ENCODE measurements at regions not wholly inside any gene's neighbourhood (a gene's known extent, or its start where the extent isn't known, plus 50 kb on each side); places are given as distances from the start of the nearest gene placed in this dataset.

GRCh38 chr1:8256321-8256720 is 61.6 kb upstream of the SLC45A1 start:
- Histone ChIP-seq H3F3A (ENCODE audit: low read length, unreplicated experiment) (peaks cover 5% of the 10 kb centered on the region), H3K9me2 (replicated peaks; ENCODE audit: low read length) (no peaks in the 10 kb centered on the region), H3K79me2 (ENCODE audit: low read length) (no peaks in the 10 kb centered on the region), H3K4me2 (ENCODE audit: low read length) (no peak overlapping the region), H3K36me3 (ENCODE audit: low read depth, low read length) (no peaks in the 10 kb centered on the region), H3K4me3 (ENCODE audit: low read length) (no peak overlapping the region), H2AFZ (ENCODE audit: low read length) (no peak overlapping the region), H3K9ac (ENCODE audit: low read length) (no peak overlapping the region), H3K4me1 (ENCODE audit: insufficient read depth, low read length) (peaks cover 30% of the 10 kb centered on the region), H4K20me1 (ENCODE audit: low read length) (no peaks in the 10 kb centered on the region), H3K27ac (ENCODE audit: low read length) (no peak overlapping the region), H3K9me3 (ENCODE audit: low read length) (no peaks in the 10 kb centered on the region), H3K27me3 (ENCODE audit: low read length) (no peaks in the 10 kb centered on the region)
- TF ChIP-seq EZH2 (IDR thresholded peaks at IDR 0.05; ENCODE audit: low read length, unreplicated experiment) (no peak), CTCF (conservative IDR thresholded peaks at IDR 0.05; ENCODE audit: low read depth, low read length) (no peak), EZH2phosphoT487 (IDR thresholded peaks at IDR 0.05; ENCODE audit: borderline replicate concordance, low read length) (no peak)
- BruUV-seq (replicated peaks), result no TSS peak
- ChIA-PET CTCF (no interaction called here), POLR2A (ENCODE audit: unreplicated experiment) (no interaction called here)
- no peak for ATAC-seq
- intact Hi-C loops (cut with micrococcal nuclease), result loop anchor here (5.0 kb wide), 1 partner anchor 209 kb away; no protein-coding TSS in a partner anchor
- DNase-seq, result no peak

GRCh38 chr1:8255712-8256111 is 62.2 kb upstream of the SLC45A1 start:
- no peak overlapping the region for H3K4me3 ChIP-seq (ENCODE audit: low read length)
- no peaks in the 10 kb centered on the region for H3K9me2 ChIP-seq (replicated peaks; ENCODE audit: low read length)
- BruUV-seq (replicated peaks), result no TSS peak
- ChIA-PET POLR2A (ENCODE audit: unreplicated experiment) (no interaction called here), CTCF (no interaction called here)
- H2AFZ ChIP-seq (ENCODE audit: low read length), result no peak overlapping the region
- TF ChIP-seq CTCF (conservative IDR thresholded peaks at IDR 0.05; ENCODE audit: low read depth, low read length) (no peak), EZH2 (IDR thresholded peaks at IDR 0.05; ENCODE audit: low read length, unreplicated experiment) (no peak), EZH2phosphoT487 (IDR thresholded peaks at IDR 0.05; ENCODE audit: borderline replicate concordance, low read length) (no peak)
- no peak overlapping the region for H3K9ac ChIP-seq (ENCODE audit: low read length)
- DNase-seq (no peak), ATAC-seq (no peak)
- H4K20me1 ChIP-seq (ENCODE audit: low read length), result no peaks in the 10 kb centered on the region
- peaks cover 30% of the 10 kb centered on the region for H3K4me1 ChIP-seq (ENCODE audit: insufficient read depth, low read length)
- no peak overlapping the region for H3K4me2 ChIP-seq (ENCODE audit: low read length)
- peaks cover 5% of the 10 kb centered on the region for H3F3A ChIP-seq (ENCODE audit: low read length, unreplicated experiment)
- H3K36me3 ChIP-seq (ENCODE audit: low read depth, low read length), result no peaks in the 10 kb centered on the region
- intact Hi-C loops (cut with micrococcal nuclease), result loop anchor here (5.0 kb wide), 1 partner anchor 208 kb away; no protein-coding TSS in a partner anchor
- H3K27ac ChIP-seq (ENCODE audit: low read length), result no peak overlapping the region
- H3K27me3 ChIP-seq (ENCODE audit: low read length), result no peaks in the 10 kb centered on the region
- H3K79me2 ChIP-seq (ENCODE audit: low read length), result no peaks in the 10 kb centered on the region
- no peaks in the 10 kb centered on the region for H3K9me3 ChIP-seq (ENCODE audit: low read length)

- H3K27me3 ChIP-seq (ENCODE audit: low read length), result no peaks in the 10 kb centered on the region
- CTCF ChIA-PET, result no interaction called here
- H3K9ac ChIP-seq (ENCODE audit: low read length), result no peak overlapping the region
- H2AFZ ChIP-seq (ENCODE audit: low read length), result no peak overlapping the region
- intact Hi-C loops (cut with micrococcal nuclease), result no loop called here
- TF ChIP-seq CTCF (conservative IDR thresholded peaks at IDR 0.05; ENCODE audit: low read depth, low read length) (no peak), EZH2 (IDR thresholded peaks at IDR 0.05; ENCODE audit: low read length, unreplicated experiment) (no peak), EZH2phosphoT487 (IDR thresholded peaks at IDR 0.05; ENCODE audit: borderline replicate concordance, low read length) (no peak)
- no peaks in the 10 kb centered on the region for H3K36me3 ChIP-seq (ENCODE audit: low read depth, low read length)
- no peak for DNase-seq
- no peak overlapping the region for H3K27ac ChIP-seq (ENCODE audit: low read length)
- H3K4me1 ChIP-seq (ENCODE audit: insufficient read depth, low read length), result peaks cover 5% of the 10 kb centered on the region
- H3K4me2 ChIP-seq (ENCODE audit: low read length), result no peak overlapping the region
- no TSS peak for BruUV-seq (replicated peaks)
- H3K9me2 ChIP-seq (replicated peaks; ENCODE audit: low read length), result no peaks in the 10 kb centered on the region
- no peak; the same call in 1 of the 2 replicates for ATAC-seq
- H3K79me2 ChIP-seq (ENCODE audit: low read length), result no peaks in the 10 kb centered on the region
- H3K4me3 ChIP-seq (ENCODE audit: low read length), result no peak overlapping the region
- POLR2A ChIA-PET (ENCODE audit: unreplicated experiment), result no interaction called here
- no peaks in the 10 kb centered on the region for H3F3A ChIP-seq (ENCODE audit: low read length, unreplicated experiment)
- no peaks in the 10 kb centered on the region for H3K9me3 ChIP-seq (ENCODE audit: low read length)
- no peaks in the 10 kb centered on the region for H4K20me1 ChIP-seq (ENCODE audit: low read length)
Measured at GRCh38 chr1:8252266-8252951, 65.5 kb upstream of the SLC45A1 start.
